SKM-1 treated with dmso at 0.1 percent for 144 hours (cell line): ENCODE measurements at regions not wholly inside any gene's neighbourhood (a gene's known extent, or its start where the extent isn't known, plus 50 kb on each side); places are given as distances from the start of the nearest gene placed in this dataset.
"Not testable (repeated sequence)": the region's sequence is repeated elsewhere in the genome, so short reads cannot be mapped to it uniquely, and the experiment has no call there.

ENCODE experiments used
- DNase-seq: peaks from one replicate; lab custom pipeline; 2025; ENCODE audit not compliant: unreplicated experiment; lab: John Stamatoyannopoulos, UW

DNA sequence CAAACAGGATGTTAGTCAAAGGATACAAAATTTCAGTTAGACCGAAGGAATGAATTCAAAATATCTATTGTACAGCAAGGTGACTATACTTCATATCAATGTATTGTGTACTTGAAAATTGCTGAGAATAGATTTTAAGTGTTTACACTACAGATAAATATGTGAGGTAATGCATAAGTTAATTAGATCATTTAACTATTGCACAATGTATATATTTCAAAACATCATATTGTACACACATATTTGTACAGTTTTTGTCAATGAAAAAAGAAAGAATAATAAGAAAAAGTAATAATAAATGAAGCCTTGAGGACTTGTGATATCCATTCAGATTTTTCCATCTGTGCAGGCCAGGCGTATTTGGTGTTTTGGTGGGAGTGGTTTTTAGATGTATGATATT, 367.4 kb upstream of the SNX7 start:
- no peak for DNase-seq

DNA sequence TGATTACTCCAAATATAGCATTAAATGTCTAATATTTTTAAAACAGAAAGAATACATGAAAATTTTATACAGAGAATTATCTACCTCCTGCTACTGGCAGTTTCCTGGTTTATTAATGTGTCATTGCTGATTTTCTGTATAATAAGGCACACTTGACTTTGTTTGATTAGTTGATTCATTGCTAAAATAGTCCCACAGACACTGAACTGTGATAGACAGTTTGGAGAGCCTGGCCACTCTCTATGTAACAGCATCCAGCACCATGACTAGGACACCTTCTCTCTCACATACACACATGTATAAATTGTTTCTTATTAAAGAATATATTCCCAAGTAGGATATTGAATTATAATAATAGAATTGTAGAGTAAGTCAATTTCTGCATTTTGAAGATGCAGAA, 368.5 kb upstream of the SNX7 start:
- no peak for DNase-seq

DNA sequence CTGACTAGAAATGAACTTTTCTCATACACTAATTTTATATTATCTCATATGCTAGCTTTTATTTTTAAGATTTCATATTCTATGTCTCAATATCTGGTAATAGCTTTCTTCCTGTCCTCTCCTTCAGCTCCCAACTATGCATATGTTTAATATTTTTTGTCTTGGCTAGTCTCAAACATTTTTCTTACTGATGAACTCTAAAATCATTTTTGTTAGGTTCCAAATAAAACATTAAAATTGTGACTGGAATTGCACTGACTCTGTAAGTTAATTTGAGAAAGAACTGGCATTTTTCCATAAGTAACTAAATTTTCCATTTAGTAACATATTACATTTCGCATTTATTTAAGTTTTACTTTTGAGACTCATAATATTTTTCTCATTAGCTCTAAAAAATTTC, 368.5 kb upstream of the DPYD start:
- DNase-seq: no peak

DNA sequence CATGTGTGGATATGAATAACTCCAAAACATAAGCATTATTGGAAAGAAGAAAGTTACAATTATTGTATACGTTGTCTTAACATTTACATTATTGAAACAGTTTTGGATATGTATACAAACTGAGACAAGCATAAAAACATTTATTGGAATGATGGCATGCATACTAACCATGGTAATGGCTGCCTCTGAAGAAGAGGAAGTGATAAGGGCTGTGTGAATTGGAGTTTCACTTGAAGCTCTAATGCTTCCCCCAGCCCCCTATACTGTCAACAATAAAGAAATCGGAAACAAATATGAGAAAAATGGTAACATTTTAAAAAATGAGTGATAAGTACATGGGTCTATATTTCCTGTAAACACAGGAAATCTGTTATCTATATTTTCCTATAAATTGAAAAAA, 367.7 kb upstream of the DPYD start:
- DNase-seq: no peak

DNA sequence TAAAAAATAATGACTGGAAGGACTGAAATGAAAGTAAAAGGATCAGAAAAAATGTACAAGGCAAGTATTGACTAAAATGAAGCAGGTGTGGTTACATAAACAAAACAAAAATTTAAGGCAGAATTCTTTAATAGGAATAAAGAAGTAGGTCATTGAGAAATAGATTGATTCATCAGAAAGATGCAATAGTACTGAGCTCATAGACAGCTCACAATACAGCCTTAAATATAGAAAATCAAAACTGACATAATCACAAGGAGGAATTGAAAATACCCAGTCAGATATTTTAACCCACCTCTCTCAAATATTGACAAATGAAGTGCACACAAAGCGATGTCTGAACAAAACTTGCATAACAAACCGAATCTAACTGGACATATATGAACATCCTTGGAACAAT, 366.8 kb upstream of the DPYD start:
- DNase-seq: no peak

DNA sequence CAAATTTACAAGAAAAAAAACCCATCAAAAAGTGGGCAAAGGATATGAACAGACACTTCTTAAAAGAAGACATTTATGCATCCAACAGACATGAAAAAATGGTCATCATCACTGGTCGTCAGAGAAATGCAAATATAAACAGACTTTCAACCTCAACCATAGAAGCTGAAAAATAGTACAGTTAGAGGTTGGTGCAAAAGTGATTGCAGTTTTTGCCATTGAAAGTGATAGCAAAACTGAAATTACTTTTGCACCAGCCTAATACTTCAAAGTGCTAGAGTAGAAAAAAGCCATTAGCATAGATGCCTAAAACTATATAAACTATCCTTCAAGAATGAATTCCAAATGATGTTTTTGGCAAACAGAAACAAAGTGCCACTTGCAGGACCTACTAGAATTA, 365.8 kb upstream of the DPYD start:
- no peak for DNase-seq

DNA sequence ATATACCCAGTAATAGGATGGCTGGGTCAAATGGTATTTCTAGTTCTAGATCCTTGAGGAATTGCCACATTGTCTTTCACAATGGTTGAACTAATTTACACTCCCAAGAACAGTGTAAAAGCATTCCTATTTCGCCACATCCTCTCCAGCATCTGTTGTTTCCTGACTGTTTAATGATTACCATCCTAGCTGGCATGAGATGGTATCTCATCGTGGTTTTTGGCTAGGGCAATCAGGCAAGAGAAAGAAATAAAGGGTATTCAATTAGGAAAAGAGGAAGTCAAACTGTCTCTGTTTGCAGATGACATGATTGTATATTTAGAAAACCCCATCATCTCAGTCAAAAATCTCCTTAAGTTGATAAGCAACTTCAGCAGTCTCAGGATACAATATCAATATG, 364.5 kb upstream of the DPYD start:
- not testable (repeated sequence) for DNase-seq

DNA sequence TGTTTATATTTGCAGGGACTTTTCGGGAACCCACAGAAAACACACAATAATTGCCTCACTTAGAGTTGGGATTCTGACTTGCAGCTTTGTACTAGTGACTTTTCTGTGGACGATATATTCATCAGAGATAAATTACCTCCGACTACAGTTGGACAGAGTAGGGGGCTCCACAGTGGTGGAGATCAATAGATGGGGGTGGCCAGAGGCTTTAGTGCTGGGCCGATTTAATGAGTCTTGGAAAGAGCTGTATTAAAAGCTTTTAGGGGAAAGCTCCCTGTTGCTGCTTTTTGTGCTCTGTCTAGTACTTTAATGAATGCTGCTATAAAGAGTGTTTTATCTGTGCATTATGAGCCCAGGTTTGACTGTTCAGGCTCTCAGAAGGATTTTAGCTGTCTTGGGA, 359.2 kb upstream of the DPYD start:
- DNase-seq: no peak

DNA sequence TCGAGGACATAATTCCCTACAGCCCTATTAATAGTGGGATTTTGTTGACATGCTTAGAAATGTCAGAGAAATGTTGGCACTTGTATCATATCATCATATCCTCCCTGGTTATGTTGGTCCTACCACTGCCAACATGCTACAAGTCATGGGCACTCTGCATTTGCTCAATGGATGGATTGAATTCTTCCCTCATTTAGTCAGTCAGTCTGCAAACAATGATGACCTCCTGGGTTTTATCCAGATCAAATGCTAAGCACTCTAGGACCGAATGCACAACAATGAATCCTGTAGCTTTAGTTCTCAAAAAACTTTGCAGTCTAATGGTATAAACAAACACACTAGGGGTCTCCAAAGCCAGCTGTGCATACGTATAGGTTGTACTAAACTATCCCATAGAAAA, 357.2 kb upstream of the DPYD start:
- DNase-seq: no peak

DNA sequence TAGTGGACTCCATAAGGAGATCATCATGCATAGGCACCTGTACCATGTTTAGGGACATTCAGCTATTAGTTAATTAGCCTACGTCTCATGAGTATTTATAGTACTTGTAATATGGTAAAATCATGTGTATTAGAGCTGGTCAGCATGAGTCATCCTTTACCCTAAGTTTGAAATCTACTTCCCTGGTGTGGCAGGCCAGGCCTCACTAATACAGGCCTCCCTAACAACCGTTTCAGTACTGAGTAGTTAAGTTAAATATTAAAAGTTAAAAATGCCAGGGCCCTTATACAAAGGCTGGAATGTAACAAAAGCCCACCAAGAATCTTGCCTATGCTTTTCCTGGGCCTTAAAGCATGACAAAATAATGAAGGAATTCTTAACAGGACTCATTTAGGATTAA, 356.3 kb upstream of the DPYD start:
- no peak for DNase-seq

DNA sequence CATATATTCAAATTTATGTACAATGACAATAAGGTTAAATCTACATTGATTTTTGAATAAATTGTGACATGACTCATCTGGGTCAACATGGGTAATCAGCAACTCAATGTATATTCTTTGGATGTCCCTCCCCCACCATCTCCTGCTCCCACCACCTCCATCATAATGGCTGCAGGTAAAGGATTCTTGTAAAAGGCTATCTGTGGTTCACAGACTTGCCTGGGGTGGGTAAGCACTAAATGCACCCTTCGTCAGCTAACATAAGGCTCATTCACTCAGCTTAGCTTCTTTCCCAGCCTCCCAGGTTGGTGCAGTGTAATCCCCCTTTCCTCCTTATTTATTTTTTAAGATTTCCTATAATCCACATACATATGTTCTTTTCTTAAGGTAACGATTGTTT, 355.7 kb upstream of the DPYD start:
- DNase-seq: no peak

DNA sequence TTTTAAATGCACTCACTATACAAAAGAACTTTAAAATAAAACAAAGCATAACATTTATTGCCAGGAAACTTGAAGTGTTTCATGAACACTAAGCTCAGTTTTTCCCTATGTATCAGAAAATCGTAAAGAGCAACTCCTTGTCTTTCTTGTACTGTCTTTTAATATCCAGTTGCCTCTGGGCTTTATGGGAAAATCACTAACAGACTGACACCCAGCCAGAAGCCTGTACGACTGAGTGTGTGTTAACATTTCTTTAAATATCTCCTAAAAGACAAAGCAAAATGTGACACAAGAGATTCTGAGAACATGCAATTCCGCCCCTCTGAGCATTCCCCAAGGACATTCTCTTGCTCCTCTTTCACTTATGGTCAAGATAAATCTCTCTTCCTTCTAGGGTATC, 347.5 kb upstream of the DPYD start:
- no peak for DNase-seq

DNA sequence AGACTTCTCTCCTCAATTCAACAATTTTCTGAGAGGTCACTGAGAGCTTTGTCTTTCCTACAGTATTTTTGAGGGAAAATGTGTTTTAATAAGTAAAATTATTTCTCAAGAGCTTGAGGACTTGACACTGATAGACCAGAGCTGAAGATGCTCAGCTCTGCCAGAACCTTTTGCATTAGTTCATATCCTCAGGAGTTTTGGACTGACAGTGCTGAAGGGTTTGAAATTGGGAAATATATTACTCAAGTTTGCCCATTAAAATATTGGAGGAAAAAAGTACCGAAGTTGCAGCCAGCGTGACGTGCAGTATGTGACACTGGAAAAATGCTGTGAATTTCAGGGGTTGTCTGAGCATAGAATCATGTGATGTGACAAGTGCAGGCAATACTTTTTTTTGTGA, 346.6 kb upstream of the DPYD start:
- no peak for DNase-seq

DNA sequence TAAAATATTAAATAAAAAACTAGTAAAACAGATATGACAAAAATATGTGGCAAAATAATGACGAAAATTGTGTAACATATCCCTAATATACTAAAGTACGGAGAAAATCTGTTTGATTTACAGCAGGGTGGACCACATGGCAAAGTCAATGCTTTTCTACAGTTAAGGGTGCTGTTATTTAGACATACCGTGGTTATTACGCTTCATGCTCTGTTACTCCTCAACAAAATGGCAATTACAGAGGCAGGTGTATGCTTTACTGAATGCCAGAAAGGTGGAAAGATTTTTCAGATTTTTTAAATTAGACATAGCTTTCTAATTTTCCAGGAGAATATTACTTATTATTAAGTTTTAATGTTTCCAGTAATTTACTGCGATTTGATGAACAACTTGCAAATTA, 343.9 kb upstream of the DPYD start:
- DNase-seq: no peak

DNA sequence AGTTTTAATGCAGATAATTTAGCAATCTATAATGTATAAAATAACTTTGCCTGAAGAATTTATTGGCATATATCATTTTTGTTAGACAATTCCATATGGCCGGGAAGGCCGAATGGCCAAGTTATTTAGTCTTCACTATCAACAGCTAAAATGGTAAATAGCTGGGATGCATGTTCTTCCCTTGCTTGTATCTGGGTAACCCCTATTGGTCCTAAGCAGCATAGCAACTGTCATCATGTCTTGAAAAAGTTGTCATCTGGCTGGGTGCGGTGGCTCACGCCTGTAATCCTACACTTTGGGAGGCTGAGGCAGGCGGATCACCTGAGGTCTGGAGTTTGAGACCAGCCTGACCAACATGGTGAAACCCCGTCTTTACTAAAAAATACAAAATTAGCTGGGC, 340.0 kb upstream of the DPYD start:
- DNase-seq: no peak

DNA sequence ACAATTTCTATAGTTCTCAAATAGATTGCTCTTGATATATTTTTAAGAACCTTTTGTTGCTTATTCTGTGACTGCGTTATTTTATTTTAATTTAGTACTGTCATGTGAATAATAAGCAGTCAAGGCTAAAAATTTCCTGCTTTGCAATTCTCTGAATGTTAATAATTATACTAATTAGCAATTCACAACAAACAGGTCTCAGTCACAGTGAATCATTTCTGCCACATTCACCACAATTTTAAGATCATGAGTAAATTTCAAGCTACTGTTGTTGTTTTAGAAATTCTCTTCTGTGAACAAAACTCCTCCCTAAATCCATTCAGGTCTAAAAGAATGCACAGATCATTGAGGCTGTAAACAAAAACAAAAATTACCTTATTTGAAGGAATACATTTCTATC, 339.6 kb upstream of the DPYD start:
- no peak for DNase-seq

DNA sequence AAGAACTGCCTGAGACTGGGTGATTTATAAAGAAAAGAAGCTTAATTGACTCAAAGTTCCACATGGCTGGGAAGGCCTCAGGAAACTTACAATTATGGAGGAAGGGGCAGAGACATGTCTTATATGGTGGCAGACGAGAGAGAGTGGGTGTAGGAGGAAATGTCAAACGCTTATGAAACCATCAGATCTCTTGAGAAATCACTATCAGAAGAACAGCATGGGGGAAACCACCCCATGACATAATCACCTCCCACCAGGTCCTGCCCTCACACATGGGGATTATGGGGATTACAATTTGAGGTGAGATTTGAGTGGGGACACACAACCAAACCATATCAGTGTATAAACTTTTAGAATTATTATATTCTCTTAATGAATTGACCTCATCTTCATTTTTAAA, 335.9 kb upstream of the DPYD start:
- no peak for DNase-seq

DNA sequence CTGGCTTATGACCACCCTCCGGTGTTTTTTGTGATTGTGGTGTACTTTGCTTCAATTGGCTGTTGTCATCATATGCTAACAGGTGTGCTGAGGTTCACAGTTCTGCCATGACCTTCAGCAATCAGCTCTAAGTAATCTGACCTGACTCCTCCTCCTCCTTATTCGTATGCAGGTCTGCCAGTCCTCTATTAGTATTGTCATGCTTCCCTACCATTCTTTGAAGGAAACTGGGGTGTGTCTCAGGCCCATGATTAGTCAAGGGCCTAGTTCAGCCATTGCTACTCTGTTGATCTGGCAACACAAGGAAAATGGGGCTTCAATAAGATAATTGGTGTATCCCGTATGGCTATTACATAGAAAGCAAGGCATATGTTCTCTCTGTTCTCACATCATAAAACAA, 332.3 kb upstream of the DPYD start:
- DNase-seq: no peak

DNA sequence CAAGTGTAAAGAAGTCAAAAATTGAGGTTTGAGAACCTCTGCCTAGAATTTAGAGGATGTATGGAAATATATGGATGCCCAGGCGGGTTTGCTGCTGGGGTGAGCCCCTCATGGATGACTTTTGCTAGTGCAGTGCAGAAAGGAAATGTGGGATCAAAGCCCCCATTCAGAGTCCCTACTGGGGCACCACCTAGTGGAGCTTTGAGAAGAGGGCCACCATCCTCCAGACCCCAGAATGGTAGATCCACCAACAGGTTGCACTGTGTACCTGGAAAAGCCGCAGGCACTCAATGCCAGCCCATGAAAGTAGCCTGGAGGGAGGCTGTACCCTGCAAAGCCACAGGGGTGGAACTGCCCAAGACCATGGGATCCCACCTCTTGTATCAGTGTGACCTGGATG, 330.7 kb upstream of the DPYD start:
- no peak for DNase-seq

DNA sequence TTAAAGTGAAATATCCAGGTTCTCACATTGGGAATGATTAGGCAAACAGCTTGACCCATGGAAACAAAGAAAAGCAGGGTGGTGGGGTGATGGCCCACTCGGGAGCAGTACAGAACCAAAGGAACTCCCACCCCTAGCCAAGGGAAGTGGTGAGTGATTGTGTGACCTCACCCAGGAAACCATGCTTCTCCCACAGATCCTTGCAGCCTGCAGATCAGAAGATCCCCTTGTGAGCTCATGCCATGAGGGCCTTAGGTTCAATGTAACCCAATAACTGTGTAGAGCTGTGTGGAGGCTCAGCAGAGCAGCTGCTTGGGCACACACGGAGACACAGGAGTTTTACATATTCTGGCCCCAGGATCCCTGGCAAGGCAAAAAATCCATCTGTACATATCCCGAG, 311.8 kb upstream of the DPYD start:
- DNase-seq: no peak

DNA sequence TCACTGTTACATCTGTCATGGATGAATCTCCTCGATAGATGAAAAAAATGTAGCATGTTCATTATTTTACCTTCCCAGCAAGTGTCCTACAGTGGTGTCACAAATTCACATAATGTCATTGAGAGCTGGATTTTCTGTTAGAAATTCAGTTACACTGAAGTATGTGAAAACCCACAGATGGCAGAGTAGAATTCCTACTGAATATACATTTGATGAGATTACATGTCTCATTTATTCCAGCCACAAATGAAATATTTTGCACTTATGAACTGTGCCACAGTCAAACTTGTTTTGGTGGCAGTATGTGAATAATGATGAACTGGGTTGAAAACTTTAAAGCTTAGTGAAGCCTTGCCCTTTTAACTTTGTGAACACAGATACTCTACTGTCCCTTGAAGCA, 301.9 kb upstream of the DPYD start:
- DNase-seq: no peak

DNA sequence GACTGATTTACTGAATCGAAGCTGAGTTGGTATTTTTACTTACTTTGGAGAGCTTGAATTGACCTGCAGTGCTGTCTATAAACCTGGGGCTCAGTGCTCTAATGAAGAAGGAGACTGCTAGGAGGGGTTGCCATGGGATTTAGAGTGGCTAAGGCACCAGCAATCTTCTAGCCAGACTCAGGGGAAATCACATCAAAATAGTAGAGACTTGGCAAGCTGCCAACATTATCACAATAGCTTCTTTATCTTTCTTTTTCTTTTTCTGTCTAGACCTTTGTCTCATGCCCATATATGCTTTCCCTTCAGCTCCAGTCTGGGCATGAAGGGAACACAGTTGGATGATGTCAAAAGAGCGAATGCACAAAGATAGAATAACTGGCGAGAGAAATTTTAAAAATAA, 301.1 kb upstream of the DPYD start:
- DNase-seq: no peak

DNA sequence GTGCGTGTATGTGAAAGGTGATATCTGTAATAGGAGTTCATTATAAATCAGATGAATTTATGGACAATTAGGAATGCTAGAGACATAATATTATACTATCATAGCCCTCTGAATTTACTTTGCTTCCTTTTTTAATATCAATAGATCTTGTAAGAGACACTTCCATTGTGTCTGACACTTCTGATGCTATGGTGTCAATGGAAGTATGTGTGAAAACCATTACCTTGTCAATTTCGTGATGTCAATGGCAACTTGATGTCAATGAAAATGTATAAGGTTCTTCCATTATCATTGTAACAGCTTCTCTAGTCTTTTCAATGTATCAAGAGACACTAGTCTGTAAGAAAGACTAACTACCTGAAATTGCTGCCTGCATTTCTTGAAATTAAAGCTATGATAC, 296.8 kb upstream of the DPYD start:
- DNase-seq: no peak

DNA sequence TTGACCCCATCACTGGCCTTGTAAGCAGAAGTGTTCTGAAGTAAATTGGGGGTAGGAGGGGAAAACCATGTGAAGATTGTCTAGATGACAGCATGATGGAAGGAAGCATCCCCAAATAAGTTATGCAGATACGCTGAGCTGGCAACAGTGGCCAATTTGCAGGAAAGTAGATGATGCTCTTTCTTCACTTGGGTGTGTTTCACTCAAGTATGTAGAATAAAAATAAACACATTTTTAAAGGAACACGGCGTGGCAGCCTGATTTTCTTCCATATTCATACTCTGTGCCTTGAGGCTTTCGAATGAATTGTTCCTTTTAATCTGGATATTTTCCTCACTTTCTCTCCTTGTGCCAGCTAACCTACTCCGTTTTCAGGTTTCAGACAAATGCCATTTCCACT, 295.5 kb upstream of the DPYD start:
- DNase-seq: no peak
